Brain microvascular endothelial cell (primary cell): ENCODE measurements at regions not wholly inside any gene's neighbourhood (a gene's known extent, or its start where the extent isn't known, plus 50 kb on each side); places are given as distances from the start of the nearest gene placed in this dataset.

ENCODE experiments used
- DNase-seq: peaks from one replicate; pipeline ENCODE4 v3.0.0-alpha.2; 2020
- H3K27ac ChIP-seq: fragments of 250-450 bp; sonication (Bioruptor Pico); 2 replicates; pipeline ENCODE4 v1.5.1; 2020; ENCODE audit warnings: mild to moderate bottlenecking, moderate library complexity
- H3K27me3 ChIP-seq: fragments of 250-450 bp; sonication (Bioruptor Pico); replicated peaks from 2 replicates; pipeline ENCODE4 v1.5.1; 2020; ENCODE audit warnings: mild to moderate bottlenecking
- H3K36me3 ChIP-seq: fragments of 250-450 bp; sonication (Bioruptor Pico); replicated peaks from 2 replicates; pipeline ENCODE4 v1.5.1; 2020; ENCODE audit warnings: mild to moderate bottlenecking
- H3K4me3 ChIP-seq: 2 replicates; pipeline ENCODE4 v1.5.1; 2011; ENCODE audit warnings: low read depth, mild to moderate bottlenecking, control low read depth, low read length, moderate library complexity
- in situ Hi-C: cut with HindIII; loops from 2 replicates; pipeline ENCODE4 v1.10.0; 2017; ENCODE audit warnings: low sequenced_read_pairs, low pct_ligation_motif_present
- TF ChIP-seq, protein P1 (sequence below): IDR thresholded peaks from 2 replicates; pipeline ENCODE4 v1.5.1; 2011; ENCODE audit warnings: low read depth, mild to moderate bottlenecking, moderate library complexity, low read length, control low read depth, inconsistent platforms; ENCODE audit errors: missing control alignments

DNA sequence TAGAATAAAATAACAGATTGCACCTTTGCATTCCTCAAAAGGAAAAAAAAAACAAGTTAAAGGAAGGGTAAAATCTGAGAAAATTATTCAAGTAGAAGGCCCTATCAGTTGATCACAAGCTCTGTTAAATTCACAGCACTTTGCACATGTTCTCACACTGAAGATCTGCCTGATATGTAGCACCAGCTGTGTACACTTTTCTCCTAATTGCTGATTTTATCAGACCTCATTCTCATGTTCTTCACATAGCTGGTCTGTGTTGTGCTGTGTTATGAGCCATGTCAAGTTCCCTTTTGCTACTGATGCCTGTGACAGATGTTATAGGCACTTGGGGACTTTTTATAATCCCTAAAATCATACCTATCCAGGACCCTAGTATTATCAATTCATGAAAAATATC, 390.4 kb upstream of the PRR16 start:
- H3K36me3 ChIP-seq, result no peaks in the 10 kb centered on the region
- in situ Hi-C loops, result no loop called here
- no peak for DNase-seq
- no peaks in the 10 kb centered on the region for H3K27me3 ChIP-seq
- no peak overlapping the region for H3K27ac ChIP-seq
- H3K4me3 ChIP-seq, result no peak overlapping the region
- TF ChIP-seq, protein P1, sequence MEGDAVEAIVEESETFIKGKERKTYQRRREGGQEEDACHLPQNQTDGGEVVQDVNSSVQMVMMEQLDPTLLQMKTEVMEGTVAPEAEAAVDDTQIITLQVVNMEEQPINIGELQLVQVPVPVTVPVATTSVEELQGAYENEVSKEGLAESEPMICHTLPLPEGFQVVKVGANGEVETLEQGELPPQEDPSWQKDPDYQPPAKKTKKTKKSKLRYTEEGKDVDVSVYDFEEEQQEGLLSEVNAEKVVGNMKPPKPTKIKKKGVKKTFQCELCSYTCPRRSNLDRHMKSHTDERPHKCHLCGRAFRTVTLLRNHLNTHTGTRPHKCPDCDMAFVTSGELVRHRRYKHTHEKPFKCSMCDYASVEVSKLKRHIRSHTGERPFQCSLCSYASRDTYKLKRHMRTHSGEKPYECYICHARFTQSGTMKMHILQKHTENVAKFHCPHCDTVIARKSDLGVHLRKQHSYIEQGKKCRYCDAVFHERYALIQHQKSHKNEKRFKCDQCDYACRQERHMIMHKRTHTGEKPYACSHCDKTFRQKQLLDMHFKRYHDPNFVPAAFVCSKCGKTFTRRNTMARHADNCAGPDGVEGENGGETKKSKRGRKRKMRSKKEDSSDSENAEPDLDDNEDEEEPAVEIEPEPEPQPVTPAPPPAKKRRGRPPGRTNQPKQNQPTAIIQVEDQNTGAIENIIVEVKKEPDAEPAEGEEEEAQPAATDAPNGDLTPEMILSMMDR, result no peak

DNA sequence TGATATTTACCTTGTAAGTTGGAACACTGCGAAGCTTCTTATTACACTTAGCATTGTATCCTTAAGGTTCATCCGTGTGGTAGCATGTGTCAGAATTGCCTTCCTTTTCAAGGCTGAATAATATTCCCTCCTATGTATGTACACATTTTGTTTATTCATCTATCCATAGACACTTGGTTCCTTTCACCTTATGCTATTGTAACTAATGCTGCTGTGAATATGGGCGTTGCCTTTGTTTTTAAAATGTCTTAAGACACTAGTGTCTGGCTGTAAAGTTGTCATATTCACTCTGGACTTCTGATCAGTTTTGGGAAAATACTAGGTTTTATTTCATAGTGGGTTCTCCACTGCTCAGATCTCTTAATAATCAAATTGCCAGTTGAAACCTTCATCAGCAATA, 383.3 kb upstream of the PRR16 start:
- TF ChIP-seq, protein P1, result no peak
- Histone ChIP-seq H3K4me3 (no peak overlapping the region), H3K36me3 (no peaks in the 10 kb centered on the region), H3K27me3 (no peaks in the 10 kb centered on the region), H3K27ac (no peak overlapping the region)
- no peak for DNase-seq
- in situ Hi-C loops, result no loop called here

DNA sequence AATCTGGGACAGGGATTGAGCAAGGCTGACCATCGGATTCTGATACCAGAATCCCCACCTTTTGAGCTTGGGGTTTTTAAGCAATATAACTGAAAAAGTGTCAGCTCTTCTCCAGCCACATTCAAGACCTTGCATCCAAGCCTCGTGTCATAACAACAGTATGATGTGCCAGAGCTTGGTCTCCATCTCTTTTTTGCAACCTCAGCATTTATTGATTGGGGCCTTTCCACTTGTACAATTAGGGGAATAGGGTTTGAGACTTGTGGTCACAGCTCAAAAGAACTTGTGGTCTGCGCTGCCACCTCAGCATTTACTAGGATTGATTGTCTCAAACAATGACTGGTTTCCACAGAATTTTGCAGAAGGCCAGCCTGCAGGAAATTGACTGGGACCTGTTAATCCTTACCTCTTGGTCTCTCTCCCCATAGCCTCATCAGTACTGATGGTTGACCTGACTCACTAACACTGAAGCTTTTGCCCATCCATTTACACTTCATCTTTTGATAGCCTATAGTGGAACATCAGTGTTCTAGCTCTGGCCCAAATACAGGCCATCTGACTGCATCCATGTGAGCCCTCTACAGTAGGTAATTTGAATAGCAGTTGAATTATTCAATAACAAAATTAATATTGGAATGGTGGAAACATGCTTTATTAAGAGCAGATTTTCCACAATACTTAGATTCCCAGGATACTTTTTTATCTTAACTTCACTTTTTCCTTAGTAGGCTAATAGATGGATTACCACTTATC, 381.6 kb upstream of the PRR16 start:
- H3K36me3 ChIP-seq, result no peaks in the 10 kb centered on the region
- H3K27ac ChIP-seq, result no peak overlapping the region
- H3K27me3 ChIP-seq, result no peaks in the 10 kb centered on the region
- no peak overlapping the region for H3K4me3 ChIP-seq
- in situ Hi-C loops, result no loop called here
- TF ChIP-seq, protein P1, result peak; percentile 33
- DNase-seq, result no peak

DNA sequence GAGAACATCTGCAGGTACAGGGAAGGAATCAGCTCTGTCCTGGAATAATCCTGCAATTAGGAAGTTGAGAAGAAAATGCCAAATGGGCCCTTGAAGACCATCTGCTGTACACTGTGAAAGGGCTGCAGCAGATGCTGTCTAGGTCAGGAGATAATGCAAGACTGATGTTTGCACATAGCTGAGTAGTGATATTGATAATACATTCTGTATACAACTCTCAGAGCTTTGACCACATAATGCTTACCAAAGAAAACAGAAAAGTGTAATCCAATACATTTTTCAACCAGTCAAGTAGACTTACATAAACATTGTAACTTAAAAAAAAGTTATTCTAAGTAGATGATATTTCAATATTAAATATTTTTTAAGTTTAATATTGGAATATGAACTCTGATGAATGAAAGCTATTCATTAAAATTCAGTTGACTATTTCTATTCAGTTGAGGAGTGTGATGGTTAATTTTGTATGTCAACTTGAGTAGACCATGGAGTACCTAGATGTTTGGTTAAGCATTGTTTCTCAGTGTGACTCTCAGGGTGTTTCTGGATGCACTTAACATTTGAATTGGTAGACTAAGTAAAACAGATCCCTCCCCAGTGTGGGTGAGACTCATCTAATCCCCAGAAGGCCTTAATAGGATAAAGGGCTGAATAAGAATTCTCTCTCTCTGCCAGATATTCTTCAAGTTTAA, 380.1 kb upstream of the PRR16 start:
- H3K27ac ChIP-seq, result no peak overlapping the region
- no peaks in the 10 kb centered on the region for H3K36me3 ChIP-seq
- no peak overlapping the region for H3K4me3 ChIP-seq
- in situ Hi-C loops, result no loop called here
- DNase-seq, result no peak
- no peaks in the 10 kb centered on the region for H3K27me3 ChIP-seq
- TF ChIP-seq, protein P1, result no peak

DNA sequence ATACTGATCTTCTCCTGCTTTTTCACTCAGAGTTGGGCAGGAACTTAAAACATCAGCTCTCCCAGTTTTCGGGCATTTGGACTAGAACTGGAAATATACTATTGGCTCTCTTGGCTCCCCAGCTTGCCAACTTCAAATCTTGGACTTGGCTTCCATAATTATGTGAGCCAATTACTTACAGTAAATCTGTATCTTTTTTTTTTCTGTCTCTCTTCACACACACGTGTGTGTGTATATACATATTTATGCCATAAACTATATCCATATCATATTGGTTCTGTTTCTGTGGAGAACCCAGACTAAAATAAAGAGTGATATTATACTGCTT, 379.6 kb upstream of the PRR16 start:
- no peak for DNase-seq
- in situ Hi-C loops, result no loop called here
- Histone ChIP-seq H3K4me3 (no peak overlapping the region), H3K27ac (no peak overlapping the region), H3K36me3 (no peaks in the 10 kb centered on the region), H3K27me3 (no peaks in the 10 kb centered on the region)
- TF ChIP-seq, protein P1, result no peak

DNA sequence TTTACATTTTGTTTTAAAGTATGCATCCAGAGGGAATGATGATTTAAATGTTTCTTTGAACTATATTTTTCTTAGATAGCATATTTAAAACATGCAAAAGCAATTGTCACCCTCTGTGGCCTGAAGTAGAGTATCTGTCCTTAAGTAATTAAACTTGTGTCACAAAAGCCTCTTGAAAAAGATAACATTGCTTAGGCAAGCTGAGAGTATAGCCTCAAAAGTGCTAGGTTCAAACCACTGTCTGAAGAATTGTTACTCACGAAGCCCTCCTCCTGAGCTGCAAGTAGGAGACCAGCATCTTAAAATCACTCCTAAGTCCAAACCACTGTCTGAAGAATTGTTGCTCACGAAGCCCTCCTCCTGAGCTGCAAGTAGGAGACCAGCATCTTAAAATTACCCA, 378.0 kb upstream of the PRR16 start:
- no peak for DNase-seq
- Histone ChIP-seq H3K27me3 (no peaks in the 10 kb centered on the region), H3K36me3 (no peaks in the 10 kb centered on the region), H3K27ac (no peak overlapping the region), H3K4me3 (no peak overlapping the region)
- in situ Hi-C loops, result no loop called here
- TF ChIP-seq, protein P1, result no peak
